HG02970 (cell line): ENCODE measurements at regions not wholly inside any gene's neighbourhood (a gene's known extent, or its start where the extent isn't known, plus 50 kb on each side); places are given as distances from the start of the nearest gene placed in this dataset.

ENCODE experiments used
- ATAC-seq: cut with Tn5 transposase; IDR thresholded peaks from one replicate; pipeline ENCODE4 v1.9.1; 2021; ENCODE audit warnings: mild to moderate bottlenecking, moderate library complexity, moderate number of reproducible peaks; ENCODE audit not compliant: unreplicated experiment, low FRiP score

DNA sequence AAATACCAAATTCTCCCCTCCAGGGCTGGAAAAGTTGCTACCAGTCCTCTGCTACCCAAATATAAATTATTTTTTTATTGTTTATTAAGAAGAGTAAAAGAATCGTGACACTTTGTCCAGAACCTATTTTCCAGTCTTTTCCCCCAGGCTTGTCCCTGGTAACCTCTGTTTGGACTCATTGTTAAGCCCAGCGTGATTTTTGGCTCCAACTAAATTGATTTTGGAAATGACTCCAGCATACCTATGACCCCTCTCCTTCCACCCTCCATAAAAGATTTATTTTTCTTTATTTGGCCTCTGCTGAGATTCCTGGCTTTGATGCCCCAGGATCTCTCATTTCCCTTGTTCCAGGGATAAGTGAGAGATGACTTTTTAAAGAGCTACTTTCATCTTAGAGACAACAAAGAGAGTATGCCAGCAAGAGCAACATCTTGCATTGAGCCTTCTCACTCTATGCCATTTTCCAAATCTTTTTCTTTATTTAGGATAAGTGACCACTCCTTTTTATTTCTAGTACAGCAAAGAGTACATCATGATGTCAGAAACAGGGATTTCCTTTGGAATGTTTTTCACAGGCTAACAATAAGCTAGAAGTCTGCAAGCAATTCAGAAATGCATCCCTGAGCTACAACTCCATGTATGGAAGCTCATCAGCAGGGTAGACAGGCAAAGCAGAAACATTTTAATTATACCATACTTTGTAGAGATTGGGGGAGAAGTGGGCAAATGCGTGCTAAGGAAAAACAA lies 75.8 kb downstream of the DAD1 start:
- ATAC-seq = no peak

DNA sequence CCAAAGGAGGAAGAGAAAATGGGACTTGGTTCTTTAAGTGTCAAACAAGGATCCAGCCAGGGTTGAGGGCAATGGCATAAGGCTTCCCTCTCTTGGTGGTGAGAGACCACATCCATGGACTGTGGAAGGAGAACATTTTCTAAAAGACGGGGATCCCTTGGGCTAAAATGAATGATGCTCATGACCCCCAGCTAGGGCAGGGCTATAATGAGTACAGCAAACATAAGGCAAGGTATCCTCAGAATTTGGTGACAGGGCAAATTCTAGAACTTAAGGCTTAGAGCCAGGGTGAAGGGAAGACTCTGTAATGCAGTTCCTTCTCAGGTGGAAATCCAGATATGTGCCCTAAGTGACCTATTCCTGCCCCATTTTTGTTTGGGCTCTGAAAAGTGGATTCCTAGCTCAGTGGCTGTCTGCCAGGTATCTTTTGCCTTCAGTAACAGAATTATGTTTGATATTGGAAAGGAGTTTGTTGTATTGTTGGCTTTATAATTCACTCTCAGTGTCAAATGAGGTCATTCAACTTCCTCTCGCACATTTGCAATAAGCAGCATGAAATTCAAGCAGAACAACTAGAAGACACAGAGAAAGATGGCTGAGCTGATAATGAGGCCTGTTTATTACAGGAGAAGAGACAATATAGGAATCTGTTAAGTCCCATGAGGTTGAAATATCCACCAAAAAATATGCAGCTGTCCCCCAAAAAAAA lies 76.8 kb downstream of the DAD1 start:
- ATAC-seq = no peak

DNA sequence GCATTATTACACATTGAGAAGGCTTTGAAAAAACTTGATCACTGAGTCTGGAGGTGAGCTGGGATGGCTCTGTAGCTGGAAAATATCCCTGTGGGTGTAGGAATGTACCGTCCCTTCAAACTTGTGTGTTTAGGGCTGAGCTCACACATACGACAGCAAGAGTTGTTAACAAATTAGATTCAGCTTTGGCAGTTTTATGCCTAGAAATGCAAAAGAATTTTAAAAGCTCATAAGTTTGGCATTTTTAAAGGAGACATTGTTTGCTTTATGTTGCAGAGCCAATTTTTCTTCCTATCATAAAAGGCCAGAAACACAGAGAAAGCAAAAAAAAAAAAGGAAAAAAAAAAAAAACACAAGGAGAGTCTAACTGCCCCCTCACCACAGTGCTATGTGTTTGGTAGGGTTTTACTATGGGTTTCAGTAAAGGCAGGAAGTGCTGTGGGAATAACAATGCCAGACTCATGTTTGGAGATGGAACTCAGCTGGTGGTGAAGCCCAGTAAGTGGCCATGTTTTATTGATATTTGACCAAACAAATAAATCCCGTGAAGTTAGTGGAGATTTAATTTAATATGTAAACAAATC lies 78.4 kb downstream of the DAD1 start:
- ATAC-seq = no peak

DNA sequence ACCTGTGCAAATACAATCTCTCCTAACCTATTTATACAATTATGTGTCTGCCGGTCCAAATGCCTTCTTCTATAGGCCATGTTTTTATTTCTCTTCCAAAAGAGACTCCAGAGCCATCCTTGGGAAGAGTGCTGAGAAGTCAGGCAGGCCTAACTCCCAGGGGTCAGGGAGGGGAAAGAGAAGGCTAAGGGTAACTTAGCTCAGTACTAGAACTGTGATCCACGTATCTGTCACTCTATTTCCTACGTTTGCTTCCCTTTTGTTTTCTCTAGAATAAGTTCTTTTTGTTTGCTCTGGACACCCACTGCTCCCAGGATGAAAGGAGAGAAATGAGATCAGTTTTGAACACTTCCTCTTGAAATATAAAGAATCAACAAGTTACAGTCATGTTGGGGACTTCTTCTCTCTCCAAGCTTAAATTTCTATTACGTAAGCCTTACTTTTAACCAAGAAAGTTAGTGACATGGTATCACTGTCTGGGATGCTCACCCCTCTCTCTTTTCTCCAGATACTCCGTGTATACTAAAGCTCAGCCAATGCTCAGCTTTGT lies 79.2 kb downstream of the DAD1 start:
- ATAC-seq = no peak

DNA sequence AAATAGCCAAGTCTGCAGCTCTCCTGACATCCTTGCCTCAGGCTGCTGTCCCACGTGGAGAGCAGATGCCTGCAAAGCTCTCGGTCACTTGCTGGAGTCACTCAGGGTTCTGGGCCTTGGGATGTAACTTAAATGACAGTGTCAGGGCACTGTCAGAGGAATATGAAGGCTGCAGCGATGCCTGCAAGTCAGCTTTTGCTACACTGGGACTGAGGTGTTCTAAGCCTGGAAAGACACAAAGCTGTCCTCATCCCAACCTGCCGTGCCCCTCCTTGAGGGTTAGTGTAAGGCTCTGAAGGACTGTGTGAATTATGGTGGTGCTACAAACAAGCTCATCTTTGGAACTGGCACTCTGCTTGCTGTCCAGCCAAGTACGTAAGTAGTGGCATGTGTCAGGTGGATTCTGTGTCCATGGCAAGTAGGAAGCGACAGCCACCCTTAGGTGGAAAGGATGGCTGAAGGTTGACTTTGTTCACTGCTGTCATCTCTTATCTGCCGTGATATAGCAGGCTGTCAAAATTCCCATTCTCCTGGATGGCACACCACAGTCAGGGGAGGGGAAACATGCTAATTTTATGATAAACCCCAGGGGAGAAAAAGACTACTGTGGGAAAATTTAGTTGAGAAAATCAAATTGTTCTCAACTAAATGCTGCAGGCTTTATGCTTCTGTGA lies 79.9 kb downstream of the DAD1 start:
- no peak for ATAC-seq

DNA sequence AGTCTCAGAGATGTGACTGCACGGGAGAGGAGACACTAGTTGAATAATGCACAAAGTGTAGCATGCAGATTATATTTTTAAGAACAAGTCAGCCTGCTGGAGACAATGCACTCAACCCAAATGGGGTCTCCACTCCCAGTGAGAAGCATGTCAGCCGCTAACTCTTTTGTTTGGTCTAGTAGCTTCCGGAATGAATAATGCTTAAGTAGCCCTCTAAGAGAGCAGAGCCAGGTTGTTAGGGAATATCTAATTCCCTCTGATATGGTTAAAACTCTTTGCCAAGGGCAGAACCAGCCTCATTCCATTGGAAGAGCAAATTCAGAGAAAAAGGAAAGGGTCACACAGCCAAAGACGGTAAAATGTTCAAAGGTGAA lies 80.4 kb downstream of the DAD1 start:
- ATAC-seq = no peak

DNA sequence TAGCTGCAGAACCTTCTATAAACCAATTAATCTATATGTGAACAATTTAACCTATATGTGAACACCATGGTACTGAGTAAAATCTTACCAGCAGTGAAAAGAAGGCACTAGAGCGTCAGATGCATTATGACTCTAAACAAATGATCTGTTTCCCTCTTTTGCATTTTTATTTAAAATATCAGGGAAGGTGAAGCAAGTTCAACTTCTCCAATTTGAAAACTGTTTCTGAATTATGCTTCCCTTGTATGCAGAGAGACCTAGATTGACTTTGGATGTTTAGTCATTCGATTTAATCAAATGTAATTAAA lies 80.9 kb downstream of the DAD1 start:
- no peak for ATAC-seq

DNA sequence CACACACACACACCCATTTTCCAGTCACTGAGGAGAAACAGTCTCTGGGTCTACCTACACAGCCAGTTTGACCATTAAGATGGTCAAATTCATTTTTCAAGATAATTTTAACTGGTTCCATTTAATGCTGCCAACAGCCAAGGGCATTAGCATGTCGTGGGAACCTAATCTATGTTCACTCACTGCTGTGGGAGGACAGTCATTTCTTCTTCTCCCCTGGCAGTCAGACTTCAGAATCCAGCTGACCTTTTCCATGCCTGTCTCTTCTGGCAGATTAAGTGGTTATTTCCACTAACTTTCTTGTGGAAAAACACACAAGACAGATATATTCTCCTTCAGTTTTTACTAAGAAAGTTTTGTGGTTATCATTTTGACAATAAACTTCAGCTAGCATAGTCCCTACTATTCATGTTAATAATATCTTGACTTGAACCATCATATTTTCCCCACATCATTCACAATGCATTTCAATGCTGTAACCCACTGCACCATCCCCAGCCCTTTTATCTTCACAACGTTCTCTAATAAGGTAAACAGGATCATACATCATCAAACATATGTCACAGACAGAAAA lies 82.2 kb downstream of the DAD1 start:
- no peak for ATAC-seq

DNA sequence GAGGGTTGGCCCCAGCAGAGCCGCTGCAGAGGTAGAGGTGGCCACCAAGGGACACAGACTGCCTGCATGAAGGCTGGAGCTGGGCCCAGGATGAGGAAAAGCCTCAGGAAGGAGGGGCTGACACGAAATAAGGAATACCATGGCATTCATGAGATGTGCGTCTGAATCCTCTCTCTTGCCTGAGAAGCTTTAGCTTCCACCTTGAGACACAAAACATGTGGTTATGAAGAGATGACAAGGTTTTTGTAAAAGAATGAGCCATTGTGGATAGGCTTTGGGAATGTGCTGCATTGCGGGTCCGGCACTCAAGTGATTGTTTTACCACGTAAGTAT lies 82.7 kb downstream of the DAD1 start:
- ATAC-seq = no peak

DNA sequence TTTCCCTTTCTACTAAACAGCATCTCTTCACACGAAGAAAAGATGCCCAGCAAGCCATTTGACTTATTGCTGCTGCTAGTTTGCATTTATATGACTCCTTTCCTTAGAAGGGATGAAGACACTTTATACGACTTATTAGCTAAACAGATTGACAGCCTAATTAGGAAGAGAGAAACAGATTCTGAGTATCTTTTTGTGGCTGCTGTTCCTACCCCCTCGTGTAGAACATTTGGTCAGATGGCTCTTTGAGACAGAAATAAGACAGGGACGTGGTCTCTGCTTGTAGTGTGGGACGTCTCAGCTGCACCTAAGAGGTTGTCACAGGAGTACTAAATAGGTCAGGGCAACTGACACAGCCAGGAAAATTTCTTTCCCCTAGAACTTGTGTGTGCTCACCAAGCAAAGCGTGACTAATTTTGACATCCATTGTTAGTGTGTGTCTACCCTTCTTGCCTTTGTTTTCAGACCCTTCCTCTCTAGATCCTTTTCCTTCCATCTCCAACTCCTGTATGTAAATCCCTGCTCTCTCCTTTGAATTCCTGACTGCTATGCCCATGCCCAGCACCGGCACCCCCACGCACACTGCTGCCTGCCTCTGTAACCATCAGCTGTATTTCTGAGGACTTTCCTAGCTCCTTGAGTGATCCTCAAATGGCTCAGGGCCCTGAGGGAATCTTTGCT lies 83.2 kb downstream of the DAD1 start:
- ATAC-seq = no peak

DNA sequence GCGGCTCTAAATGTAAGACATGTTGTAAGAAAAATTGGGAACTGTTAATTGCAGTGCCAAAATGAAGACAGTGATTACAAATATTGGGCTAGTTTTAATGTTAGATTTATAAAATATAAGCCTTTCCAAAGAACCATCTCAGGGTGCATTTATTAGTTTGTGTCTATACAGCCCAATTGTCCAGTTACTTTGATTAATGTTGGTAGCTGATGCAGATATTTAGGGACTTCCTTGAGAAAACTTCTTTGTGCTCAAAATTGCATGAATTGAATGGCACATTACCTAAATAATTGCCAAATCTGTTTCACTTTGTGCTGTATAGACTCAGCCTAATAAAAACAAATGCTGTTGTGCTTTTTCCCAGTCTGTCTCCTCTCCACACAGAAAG lies 83.7 kb downstream of the DAD1 start:
- ATAC-seq = no peak

DNA sequence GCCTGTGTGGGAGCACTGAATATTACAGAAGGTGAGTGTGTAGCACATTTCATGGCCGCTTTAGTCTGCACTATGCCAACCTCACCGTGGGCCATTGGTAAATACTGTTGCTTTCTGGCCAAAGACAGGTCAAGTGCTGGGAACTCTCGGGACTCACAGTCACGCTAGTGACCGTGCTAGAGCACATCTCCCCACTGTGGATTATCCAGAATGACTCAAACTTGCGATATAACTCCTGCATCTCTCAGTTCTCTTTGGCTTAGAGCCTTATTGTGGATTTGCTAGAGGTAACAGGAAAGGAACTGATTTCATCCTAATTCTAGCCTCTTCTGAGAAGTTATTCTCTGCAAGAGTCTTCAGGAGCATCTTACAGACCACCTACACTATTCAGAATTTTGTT lies 86.5 kb downstream of the DAD1 start:
- ATAC-seq = no peak

DNA sequence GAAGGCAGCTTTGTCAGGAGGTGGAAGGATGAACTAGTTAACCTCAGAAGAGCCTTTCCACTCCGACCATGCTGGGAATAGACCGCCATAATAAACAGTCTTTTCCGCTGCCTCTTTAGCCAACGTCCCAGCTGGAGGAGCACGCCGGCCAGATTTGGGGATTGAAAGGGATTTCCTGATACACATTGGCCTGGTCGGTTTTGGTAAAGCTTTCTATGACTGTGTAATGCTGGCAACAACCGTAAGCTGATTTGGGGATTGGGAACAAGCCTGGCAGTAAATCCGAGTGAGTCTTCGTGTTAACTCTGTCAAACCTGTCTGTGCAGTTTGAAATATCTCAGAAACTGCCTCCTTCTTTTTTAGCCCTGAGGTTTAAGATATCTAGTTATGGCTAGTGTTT lies 87.0 kb downstream of the DAD1 start:
- no peak for ATAC-seq

DNA sequence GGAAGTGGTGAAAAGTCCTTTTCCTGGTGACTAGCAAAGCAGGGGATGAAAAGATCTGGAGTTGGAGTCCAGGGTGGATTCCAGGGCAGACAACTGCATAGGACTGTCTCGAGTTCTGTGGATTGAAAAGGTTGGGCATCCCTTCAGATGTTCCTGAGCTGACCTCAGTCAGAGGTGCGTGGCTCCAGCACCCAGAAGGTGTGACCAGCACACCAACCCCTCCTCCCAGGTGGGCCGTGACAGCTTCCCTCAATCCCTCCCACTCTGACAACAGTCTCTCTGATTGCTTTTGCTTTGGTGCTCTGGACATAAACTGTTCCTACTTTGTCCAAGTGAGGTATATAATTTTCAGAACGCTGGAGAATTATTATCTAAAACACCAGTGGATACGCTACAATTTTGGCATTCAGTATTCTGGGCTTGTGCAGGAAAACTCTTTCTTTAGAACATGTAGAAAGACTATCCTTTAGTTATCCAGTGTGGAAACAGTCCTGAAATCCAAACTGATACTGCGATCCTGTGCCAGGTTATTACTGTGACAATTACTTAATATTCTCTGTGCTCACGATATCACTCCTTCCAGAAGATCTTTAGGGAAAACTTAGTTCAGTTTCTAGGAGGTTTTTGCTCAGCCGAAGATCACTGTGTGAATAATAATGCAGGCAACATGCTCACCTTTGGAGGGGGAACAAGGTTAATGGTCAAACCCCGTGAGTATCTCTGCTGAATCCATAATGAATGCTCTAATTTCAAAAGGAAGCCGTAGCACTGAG lies 87.9 kb downstream of the DAD1 start:
- no peak for ATAC-seq

DNA sequence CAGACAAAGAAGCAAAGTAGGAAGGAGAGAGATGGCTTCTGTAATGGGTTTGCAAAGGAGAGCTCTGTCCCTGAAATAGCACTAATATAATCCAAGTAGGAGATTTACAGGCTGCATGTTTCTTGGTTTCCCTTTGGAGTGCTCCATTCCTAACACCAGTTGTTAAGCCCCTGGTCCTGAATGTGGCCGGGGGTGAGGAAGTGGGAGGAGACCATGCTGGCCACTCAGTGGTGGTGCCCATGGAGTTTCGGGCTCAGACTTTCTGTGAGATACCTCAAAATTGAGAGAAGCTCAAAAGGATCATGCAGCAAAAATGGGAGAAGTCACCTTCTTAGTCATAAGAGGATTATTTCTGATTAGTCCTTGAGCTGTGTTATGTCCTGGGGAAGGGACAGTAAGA lies 88.5 kb downstream of the DAD1 start:
- no peak for ATAC-seq

DNA sequence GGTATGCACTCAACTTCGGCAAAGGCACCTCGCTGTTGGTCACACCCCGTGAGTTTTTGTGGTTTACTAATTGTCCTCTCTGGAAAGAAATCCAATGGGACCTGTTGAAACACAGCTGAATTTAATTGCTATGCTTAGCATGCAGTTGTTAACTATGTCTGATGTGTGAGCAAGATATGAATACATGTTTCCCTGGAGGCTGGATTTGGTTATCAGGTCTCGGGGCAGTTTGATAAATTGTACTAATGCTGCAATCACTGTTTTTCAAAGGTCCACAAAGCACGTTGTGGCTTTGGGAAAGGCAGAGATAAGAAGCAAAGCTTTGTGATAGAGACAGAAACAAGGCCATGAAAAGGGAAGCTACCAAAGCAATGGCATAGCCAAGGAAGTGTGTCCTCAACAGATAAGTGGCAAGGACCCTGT lies 91.3 kb downstream of the DAD1 start:
- no peak for ATAC-seq

DNA sequence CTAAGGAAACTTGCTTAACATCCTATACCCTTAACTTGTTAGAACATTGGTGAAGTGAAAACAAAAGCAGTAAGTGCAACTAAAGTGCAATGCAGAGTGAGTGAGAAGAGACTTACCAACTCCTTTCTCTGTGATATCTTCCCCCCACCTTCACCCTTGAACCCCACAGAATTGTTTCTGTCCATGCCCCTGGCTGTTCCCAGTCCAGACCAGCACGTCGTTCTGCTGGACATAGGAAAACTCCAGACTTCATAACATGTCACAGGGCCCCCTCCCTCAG lies 91.9 kb downstream of the DAD1 start:
- ATAC-seq = no peak

DNA sequence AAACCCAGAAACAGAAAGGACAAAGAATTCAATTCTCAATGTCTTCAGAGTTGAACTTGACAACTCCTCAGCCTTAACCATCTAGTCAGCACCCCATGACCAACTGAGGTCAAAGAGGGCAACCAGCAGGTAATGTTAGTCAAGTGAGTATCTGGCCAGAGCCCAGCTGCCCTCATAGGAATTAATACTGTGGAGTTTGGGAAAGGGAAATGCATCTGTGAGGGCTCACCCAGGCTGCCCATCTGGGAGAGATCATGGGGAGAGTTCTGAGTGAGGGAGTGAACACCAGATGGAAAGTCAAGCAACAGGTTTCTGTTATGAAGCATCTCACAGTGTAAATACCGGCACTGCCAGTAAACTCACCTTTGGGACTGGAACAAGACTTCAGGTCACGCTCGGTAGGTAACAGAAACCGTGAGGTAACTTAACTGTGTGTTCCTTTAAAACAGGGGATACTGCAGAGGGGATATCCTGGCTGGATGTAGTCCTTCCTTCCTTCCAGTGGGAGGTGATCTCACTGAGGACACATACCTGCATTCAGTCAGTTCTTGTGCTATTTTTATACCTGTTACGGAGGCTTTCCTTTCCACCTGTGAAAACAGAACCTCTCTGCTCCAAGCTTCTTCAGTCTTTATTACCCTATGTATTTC lies 94.4 kb downstream of the DAD1 start:
- no peak for ATAC-seq

DNA sequence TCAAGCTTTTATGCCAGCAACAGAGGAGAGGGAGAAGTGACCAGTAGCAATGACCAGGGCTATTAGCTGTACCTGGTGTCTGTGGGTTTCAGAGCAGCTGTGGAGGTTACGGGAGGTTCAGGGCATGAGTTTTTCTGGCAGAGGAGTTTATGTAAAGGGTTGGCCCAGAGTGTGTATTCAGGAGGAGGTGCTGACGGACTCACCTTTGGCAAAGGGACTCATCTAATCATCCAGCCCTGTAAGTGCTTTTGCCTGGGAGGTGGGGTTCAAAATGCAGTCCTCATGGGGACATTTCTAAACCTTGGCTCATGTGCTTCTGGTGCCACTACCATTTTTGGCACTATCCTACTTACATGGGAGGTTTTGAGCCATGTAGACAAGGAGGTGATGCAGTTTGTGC lies 95.3 kb downstream of the DAD1 start:
- ATAC-seq = no peak
